K562 (cell line): ENCODE measurements at regions not wholly inside any gene's neighbourhood (a gene's known extent, or its start where the extent isn't known, plus 50 kb on each side); places are given as distances from the start of the nearest gene placed in this dataset.

ENCODE experiments used
- ATAC-seq: fragments of 200-7000 bp; cut with Tn5 transposase; 3 replicates; pipeline ENCODE4 v1.9.1; 2020; ENCODE audit warnings: moderate library complexity
- BruUV-seq: library from RNA; stranded (reverse); fragments of 400-500 nt; replicated peaks from 2 replicates; lab custom pipeline; 2021; lab: Mats Ljungman, UMichigan
- CTCF ChIA-PET: fragments of 300-600 bp; formaldehyde crosslinking; extraction: SDS; loops from one replicate; lab custom pipeline; 2021; ENCODE audit warnings: low intra/inter-chr PET ratio; lab: Yijun Ruan, JAX
- POLR2A ChIA-PET: fragments of 300-600, 350-650 bp; sonication (Branson Sonifier 250); formaldehyde crosslinking; extraction: SDS; loops from one replicate; lab custom pipeline; 2021; ENCODE audit warnings: antibody characterized with exemption, inconsistent platforms; lab: Yijun Ruan, JAX
- DNase-seq, 4 experiments: peaks; one replicate each; pipeline versions ENCODE4 v3.0.0 to v3.0.0-alpha.2; 2011 to 2018; ENCODE audit warnings: low spot score in 3 of 4, mixed read lengths in 3 of 4; ENCODE audit errors: extremely low read depth in 1 of 4
- FAIRE-seq: peaks from 2 replicates; lab custom pipeline; 2011; peaks lifted over from hg19 to GRCh38; lab: Jason Lieb, UNC
- H2AFZ ChIP-seq: 2 replicates; pipeline ENCODE4 v1.6.0; 2011; ENCODE audit warnings: low read depth, low read length, control low read depth, inconsistent platforms
- H3K27ac ChIP-seq: fragments of 200-600 bp; 3 replicates; pipeline ENCODE4 v1.8.0; 2011; ENCODE audit warnings: low read depth, mild to moderate bottlenecking, control low read depth, inconsistent platforms, low read length, moderate library complexity, mixed read lengths; ENCODE audit errors: extremely low read depth
- H3K27me3 ChIP-seq, 2 experiments: fragments of 300-600 bp in 1 of 2; 2 replicates in 1 of 2; 3 replicates in 1 of 2; pipeline versions ENCODE4 v1.6.0 to v1.8.0; 2011; ENCODE audit warnings: inconsistent platforms in 2 of 2, low read length in 2 of 2, mild to moderate bottlenecking in 1 of 2, mixed read lengths in 1 of 2, moderate library complexity in 1 of 2; ENCODE audit not compliant: control insufficient read depth in 2 of 2, insufficient read depth in 2 of 2
- H3K36me3 ChIP-seq: fragments of 300-600 bp; 3 replicates; pipeline ENCODE4 v1.8.0; 2011; ENCODE audit warnings: mild to moderate bottlenecking, low read length, inconsistent platforms; ENCODE audit not compliant: control insufficient read depth, insufficient read depth
- H3K4me1 ChIP-seq, 2 experiments: fragments of 200-600 bp in 1 of 2; replicated peaks in 1 of 2; 2 replicates in 1 of 2; 3 replicates in 1 of 2; pipeline versions ENCODE4 v1.5.1 to v1.8.0; 2011; ENCODE audit warnings: inconsistent platforms in 2 of 2, low read length in 2 of 2, mild to moderate bottlenecking in 1 of 2, mixed read lengths in 1 of 2, moderate library complexity in 1 of 2; ENCODE audit not compliant: control insufficient read depth in 2 of 2, insufficient read depth in 2 of 2
- H3K4me2 ChIP-seq: 2 replicates; pipeline ENCODE4 v1.6.1; 2011; ENCODE audit warnings: low read length, control low read depth, inconsistent platforms, mixed read lengths; ENCODE audit not compliant: insufficient read depth
- H3K4me3 ChIP-seq: fragments of 200-600 bp; sonication (generic), shearing (Covaris generic); 2 replicates; pipeline ENCODE4 v1.5.1; 2016; ENCODE audit warnings: control low read depth, inconsistent platforms
- H3K79me2 ChIP-seq: fragments of 200-600 bp; 3 replicates; pipeline ENCODE4 v1.8.0; 2011; ENCODE audit warnings: low read length, inconsistent platforms; ENCODE audit not compliant: control insufficient read depth, insufficient read depth
- H3K9ac ChIP-seq, 2 experiments: 2 replicates each; pipeline versions ENCODE4 v1.6.0 to v1.6.1; 2011; ENCODE audit warnings: low read depth in 2 of 2, low read length in 2 of 2, control low read depth in 1 of 2, inconsistent platforms in 1 of 2, mild to moderate bottlenecking in 1 of 2, mixed read lengths in 1 of 2; ENCODE audit not compliant: insufficient read depth in 1 of 2
- H3K9me1 ChIP-seq: one replicate; pipeline ENCODE4 v1.6.0; 2011; ENCODE audit warnings: inconsistent platforms, mild to moderate bottlenecking, low read length, moderate library complexity; ENCODE audit not compliant: control insufficient read depth, insufficient read depth
- H3K9me3 ChIP-seq: replicated peaks from 2 replicates; pipeline ENCODE4 v1.5.1; 2011; ENCODE audit warnings: low read depth, low read length, inconsistent platforms; ENCODE audit not compliant: control insufficient read depth, insufficient read depth
- H4K20me1 ChIP-seq: replicated peaks from 2 replicates; pipeline ENCODE4 v1.6.1; 2011; ENCODE audit warnings: low read length, inconsistent platforms, mixed read lengths; ENCODE audit not compliant: control insufficient read depth, insufficient read depth
- ATF7 ChIP-seq: fragments of 450-650 bp; IDR thresholded peaks from 2 replicates; pipeline ENCODE4 v1.7.1; 2014; ENCODE audit warnings: mild to moderate bottlenecking, moderate library complexity
- CC2D1A ChIP-seq: fragments of 450-650 bp; IDR thresholded peaks from 2 replicates; pipeline ENCODE4 v1.6.1; 2017; ENCODE audit warnings: mild to moderate bottlenecking
- MAFF ChIP-seq: IDR thresholded peaks from 2 replicates; pipeline ENCODE4 v1.6.1; 2012; ENCODE audit warnings: low read length, improper control_type of control experiment
- MAFK ChIP-seq: IDR thresholded peaks from 2 replicates; pipeline ENCODE4 v1.6.1; 2011; ENCODE audit warnings: low read length, improper control_type of control experiment
- in situ Hi-C: fragments of 300-500 bp; cut with MboI; formaldehyde crosslinking; loops from 4 replicates; pipeline ENCODE4 v1.15.0; 2018; ENCODE audit warnings: inconsistent platforms, mixed read lengths
- intact Hi-C: fragments of 100-400 bp; cut with micrococcal nuclease; formaldehyde crosslinking; loops from 2 replicates; pipeline ENCODE4 v1.14.2; 2022
- TF ChIP-seq, protein P1 (sequence below): IDR thresholded peaks from 2 replicates; pipeline ENCODE4 v1.6.1; 2014; ENCODE audit warnings: antibody characterized with exemption
- TF ChIP-seq, protein P2 (sequence below): fragments of 450-650 bp; IDR thresholded peaks from 2 replicates; pipeline ENCODE4 v1.6.1; 2017; ENCODE audit warnings: antibody characterized with exemption, mild to moderate bottlenecking

DNA sequence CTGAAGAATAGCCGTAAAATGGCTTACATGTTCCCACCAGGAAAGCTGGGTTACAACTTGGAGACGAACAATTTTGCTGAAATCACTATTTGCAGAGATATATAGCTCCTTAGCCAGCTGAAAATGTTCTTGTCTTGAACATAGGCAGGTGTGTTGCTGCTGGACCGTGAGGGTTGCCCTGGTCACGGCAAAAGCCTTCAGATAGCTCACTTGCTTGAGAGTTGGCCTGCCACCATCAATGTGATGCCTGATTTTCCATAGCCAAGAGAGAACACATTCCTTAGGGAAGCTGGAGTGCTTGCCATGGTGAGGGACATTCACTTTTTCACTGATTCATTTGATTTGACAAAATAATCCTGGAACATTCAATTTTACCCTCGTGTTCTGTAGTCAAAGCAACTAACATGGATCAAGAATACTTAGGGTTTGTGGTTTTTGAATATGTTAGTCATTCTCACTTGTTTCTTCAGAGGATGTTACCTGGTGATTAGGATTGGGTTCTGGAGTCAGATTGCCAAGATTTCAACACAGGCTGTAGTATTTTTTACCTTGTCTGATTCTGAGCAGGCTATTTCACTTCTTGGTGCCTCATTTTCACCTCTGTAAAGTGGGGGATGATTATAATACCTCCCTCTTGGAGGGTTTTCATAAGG lies 536.9 kb downstream of the RAPGEF2 start (continued):
- TF ChIP-seq, protein P1, sequence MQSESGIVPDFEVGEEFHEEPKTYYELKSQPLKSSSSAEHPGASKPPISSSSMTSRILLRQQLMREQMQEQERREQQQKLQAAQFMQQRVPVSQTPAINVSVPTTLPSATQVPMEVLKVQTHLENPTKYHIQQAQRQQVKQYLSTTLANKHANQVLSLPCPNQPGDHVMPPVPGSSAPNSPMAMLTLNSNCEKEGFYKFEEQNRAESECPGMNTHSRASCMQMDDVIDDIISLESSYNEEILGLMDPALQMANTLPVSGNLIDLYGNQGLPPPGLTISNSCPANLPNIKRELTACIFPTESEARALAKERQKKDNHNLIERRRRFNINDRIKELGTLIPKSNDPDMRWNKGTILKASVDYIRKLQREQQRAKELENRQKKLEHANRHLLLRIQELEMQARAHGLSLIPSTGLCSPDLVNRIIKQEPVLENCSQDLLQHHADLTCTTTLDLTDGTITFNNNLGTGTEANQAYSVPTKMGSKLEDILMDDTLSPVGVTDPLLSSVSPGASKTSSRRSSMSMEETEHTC: no peak
- TF ChIP-seq, protein P2, sequence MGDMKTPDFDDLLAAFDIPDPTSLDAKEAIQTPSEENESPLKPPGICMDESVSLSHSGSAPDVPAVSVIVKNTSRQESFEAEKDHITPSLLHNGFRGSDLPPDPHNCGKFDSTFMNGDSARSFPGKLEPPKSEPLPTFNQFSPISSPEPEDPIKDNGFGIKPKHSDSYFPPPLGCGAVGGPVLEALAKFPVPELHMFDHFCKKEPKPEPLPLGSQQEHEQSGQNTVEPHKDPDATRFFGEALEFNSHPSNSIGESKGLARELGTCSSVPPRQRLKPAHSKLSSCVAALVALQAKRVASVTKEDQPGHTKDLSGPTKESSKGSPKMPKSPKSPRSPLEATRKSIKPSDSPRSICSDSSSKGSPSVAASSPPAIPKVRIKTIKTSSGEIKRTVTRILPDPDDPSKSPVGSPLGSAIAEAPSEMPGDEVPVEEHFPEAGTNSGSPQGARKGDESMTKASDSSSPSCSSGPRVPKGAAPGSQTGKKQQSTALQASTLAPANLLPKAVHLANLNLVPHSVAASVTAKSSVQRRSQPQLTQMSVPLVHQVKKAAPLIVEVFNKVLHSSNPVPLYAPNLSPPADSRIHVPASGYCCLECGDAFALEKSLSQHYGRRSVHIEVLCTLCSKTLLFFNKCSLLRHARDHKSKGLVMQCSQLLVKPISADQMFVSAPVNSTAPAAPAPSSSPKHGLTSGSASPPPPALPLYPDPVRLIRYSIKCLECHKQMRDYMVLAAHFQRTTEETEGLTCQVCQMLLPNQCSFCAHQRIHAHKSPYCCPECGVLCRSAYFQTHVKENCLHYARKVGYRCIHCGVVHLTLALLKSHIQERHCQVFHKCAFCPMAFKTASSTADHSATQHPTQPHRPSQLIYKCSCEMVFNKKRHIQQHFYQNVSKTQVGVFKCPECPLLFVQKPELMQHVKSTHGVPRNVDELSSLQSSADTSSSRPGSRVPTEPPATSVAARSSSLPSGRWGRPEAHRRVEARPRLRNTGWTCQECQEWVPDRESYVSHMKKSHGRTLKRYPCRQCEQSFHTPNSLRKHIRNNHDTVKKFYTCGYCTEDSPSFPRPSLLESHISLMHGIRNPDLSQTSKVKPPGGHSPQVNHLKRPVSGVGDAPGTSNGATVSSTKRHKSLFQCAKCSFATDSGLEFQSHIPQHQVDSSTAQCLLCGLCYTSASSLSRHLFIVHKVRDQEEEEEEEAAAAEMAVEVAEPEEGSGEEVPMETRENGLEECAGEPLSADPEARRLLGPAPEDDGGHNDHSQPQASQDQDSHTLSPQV: no peak
- TF ChIP-seq ATF7: no peak

DNA sequence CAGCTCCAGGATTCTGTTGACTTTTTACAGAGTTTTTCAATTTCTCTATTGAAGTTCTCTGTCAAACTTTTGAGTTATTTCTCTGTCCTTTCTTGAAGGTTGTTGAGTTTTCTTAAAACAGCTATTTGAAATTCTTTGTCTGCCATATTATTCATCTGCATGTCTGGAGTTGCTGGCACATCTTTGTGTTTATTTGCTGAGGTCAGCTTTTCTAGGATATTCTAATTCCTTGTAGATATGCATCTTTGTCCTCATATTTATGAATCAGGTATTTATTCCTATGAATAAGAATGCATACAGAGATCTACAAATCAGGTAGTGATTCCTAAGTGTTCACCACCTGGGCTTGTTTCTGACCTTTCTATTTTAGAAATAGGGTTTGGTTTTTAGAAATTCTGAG lies 546.4 kb downstream of the RAPGEF2 start:
- ATAC-seq (no peak), DNase-seq (no peak), FAIRE-seq (no peak)
- no TSS peak for BruUV-seq
- H4K20me1 ChIP-seq: no peaks in the 10 kb centered on the region
- CTCF ChIA-PET: no interaction called here
- no peaks in the 10 kb centered on the region for H3K9me1 ChIP-seq
- intact Hi-C loops: no loop called here
- no peaks in the 10 kb centered on the region for H3K4me1 ChIP-seq
- no peaks in the 10 kb centered on the region for H3K27me3 ChIP-seq
- H3K27ac ChIP-seq: no peak overlapping the region
- H3K79me2 ChIP-seq: no peaks in the 10 kb centered on the region
- H3K4me3 ChIP-seq: no peak overlapping the region
- POLR2A ChIA-PET: no interaction called here
- no peak overlapping the region for H2AFZ ChIP-seq
- H3K9me3 ChIP-seq: no peaks in the 10 kb centered on the region
- H3K4me2 ChIP-seq: no peak overlapping the region
- TF ChIP-seq CC2D1A: no peak
- TF ChIP-seq MAFF: peak; percentile 45; the same call in 1 of the 2 replicates
- TF ChIP-seq MAFK: peak; percentile 58; the same call in 1 of the 2 replicates
- no peak overlapping the region for H3K9ac ChIP-seq
- no peaks in the 10 kb centered on the region for H3K36me3 ChIP-seq
- in situ Hi-C loops: no loop called here
